OCI-LY1 (cell line): ENCODE measurements at regions not wholly inside any gene's neighbourhood (a gene's known extent, or its start where the extent isn't known, plus 50 kb on each side); places are given as distances from the start of the nearest gene placed in this dataset.
A peak's percentile ranks its signal among the peaks of the same experiment; 100 is the strongest.

ENCODE experiments used
- H2AFZ ChIP-seq: fragments of 200-600 bp; sonication (generic), shearing (Covaris generic); 2 replicates; pipeline ENCODE4 v1.6.0; 2014; ENCODE audit warnings: antibody characterized with exemption, mild to moderate bottlenecking, low read length
- H3F3A ChIP-seq: fragments of 200-600 bp; sonication (generic), shearing (Covaris generic); 2 replicates; pipeline ENCODE4 v1.6.0; 2014; ENCODE audit warnings: mild to moderate bottlenecking, antibody characterized with exemption, low read length, moderate library complexity; ENCODE audit not compliant: insufficient read depth
- H3K27ac ChIP-seq: fragments of 200-600 bp; sonication (generic); 2 replicates; pipeline ENCODE4 v1.5.1; 2014; ENCODE audit warnings: low read length, mixed run types, mild to moderate bottlenecking, low read depth; ENCODE audit not compliant: poor library complexity, severe bottlenecking
- H3K27me3 ChIP-seq: fragments of 200-600 bp; sonication (generic); 2 replicates; pipeline ENCODE4 v1.6.0; 2014; ENCODE audit warnings: antibody characterized with exemption, mild to moderate bottlenecking, low read length, moderate library complexity; ENCODE audit not compliant: insufficient read depth
- H3K36me3 ChIP-seq: fragments of 200-600 bp; sonication (generic); 2 replicates; pipeline ENCODE4 v1.6.1; 2014; ENCODE audit warnings: mild to moderate bottlenecking, antibody characterized with exemption, low read length, moderate library complexity, mixed read lengths; ENCODE audit not compliant: insufficient read depth
- H3K4me1 ChIP-seq: fragments of 200-600 bp; sonication (generic); 2 replicates; pipeline ENCODE4 v1.5.1; 2014; ENCODE audit warnings: mild to moderate bottlenecking, low read length, moderate library complexity; ENCODE audit not compliant: insufficient read depth, severe bottlenecking
- H3K4me2 ChIP-seq: fragments of 200-600 bp; sonication (generic), shearing (Covaris generic); 2 replicates; pipeline ENCODE4 v1.6.1; 2014; ENCODE audit warnings: low read length
- H3K4me3 ChIP-seq: fragments of 200-600 bp; sonication (generic); 2 replicates; pipeline ENCODE4 v1.5.1; 2014; ENCODE audit warnings: low read length, low read depth, mild to moderate bottlenecking, mixed read lengths; ENCODE audit not compliant: poor library complexity, severe bottlenecking
- H3K79me2 ChIP-seq: fragments of 200-600 bp; shearing (Covaris generic); 2 replicates; pipeline ENCODE4 v1.6.1; 2016; ENCODE audit warnings: mixed run types, low read length, mixed read lengths; ENCODE audit not compliant: insufficient read depth
- H3K9ac ChIP-seq: fragments of 200-600 bp; sonication (generic), shearing (Covaris generic); 2 replicates; pipeline ENCODE4 v1.6.1; 2014; ENCODE audit warnings: mild to moderate bottlenecking, low read length, mixed read lengths
- H3K9me2 ChIP-seq: fragments of 200-600 bp; sonication (generic), shearing (Covaris generic); 2 replicates; pipeline ENCODE4 v1.6.1; 2014; ENCODE audit warnings: low read depth, mild to moderate bottlenecking, low read length, mixed read lengths
- H3K9me3 ChIP-seq: fragments of 200-600 bp; shearing (Covaris generic); 2 replicates; pipeline ENCODE4 v1.6.1; 2014; ENCODE audit warnings: low read length, mixed read lengths
- H4K20me1 ChIP-seq: fragments of 200-600 bp; sonication (generic), shearing (Covaris generic); 2 replicates; pipeline ENCODE4 v1.6.0; 2016; ENCODE audit warnings: mild to moderate bottlenecking, low read length; ENCODE audit not compliant: insufficient read depth
- EZH2 ChIP-seq: fragments of 200-600 bp; sonication (generic), shearing (Covaris generic); IDR thresholded peaks from 2 replicates; pipeline ENCODE4 v1.8.0; 2017; ENCODE audit warnings: borderline replicate concordance, mixed run types, mild to moderate bottlenecking, antibody characterized with exemption, low read length, moderate library complexity, mixed read lengths
- TF ChIP-seq, protein P1 (sequence below): fragments of 200-600 bp; sonication (generic), shearing (Covaris generic); IDR thresholded peaks from 2 replicates; pipeline ENCODE4 v1.5.1; 2017; ENCODE audit warnings: mild to moderate bottlenecking, antibody characterized with exemption, low read length, moderate library complexity, mixed read lengths

DNA sequence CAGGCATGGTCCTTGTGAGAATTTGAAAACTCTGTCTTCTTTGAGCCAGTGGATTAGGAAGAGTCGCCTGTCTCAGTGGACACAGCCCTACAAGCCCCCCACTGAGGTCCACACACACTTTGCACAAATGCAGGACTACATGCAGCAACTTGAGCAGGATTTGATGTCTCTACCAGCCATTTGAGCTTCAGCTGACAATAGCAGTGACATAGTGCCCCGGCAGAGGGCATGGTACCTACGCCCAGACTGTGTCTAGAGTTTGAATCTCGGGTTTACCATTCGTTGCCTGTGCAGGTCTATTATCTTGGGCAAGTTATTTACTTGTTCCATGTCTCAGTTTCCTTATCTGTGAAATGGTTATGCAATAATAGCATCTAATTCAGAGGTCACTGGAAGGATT, 580.1 kb downstream of the TFAP2B start:
- H3K79me2 ChIP-seq = no peaks in the 10 kb centered on the region
- no peaks in the 10 kb centered on the region for H3K4me1 ChIP-seq
- H3K9ac ChIP-seq = no peak overlapping the region
- TF ChIP-seq, protein P1, sequence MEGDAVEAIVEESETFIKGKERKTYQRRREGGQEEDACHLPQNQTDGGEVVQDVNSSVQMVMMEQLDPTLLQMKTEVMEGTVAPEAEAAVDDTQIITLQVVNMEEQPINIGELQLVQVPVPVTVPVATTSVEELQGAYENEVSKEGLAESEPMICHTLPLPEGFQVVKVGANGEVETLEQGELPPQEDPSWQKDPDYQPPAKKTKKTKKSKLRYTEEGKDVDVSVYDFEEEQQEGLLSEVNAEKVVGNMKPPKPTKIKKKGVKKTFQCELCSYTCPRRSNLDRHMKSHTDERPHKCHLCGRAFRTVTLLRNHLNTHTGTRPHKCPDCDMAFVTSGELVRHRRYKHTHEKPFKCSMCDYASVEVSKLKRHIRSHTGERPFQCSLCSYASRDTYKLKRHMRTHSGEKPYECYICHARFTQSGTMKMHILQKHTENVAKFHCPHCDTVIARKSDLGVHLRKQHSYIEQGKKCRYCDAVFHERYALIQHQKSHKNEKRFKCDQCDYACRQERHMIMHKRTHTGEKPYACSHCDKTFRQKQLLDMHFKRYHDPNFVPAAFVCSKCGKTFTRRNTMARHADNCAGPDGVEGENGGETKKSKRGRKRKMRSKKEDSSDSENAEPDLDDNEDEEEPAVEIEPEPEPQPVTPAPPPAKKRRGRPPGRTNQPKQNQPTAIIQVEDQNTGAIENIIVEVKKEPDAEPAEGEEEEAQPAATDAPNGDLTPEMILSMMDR = peak; percentile 50
- TF ChIP-seq EZH2 = no peak
- no peaks in the 10 kb centered on the region for H3K9me2 ChIP-seq
- no peaks in the 10 kb centered on the region for H3F3A ChIP-seq
- no peaks in the 10 kb centered on the region for H3K9me3 ChIP-seq
- no peak overlapping the region for H3K4me2 ChIP-seq
- no peaks in the 10 kb centered on the region for H4K20me1 ChIP-seq
- no peaks in the 10 kb centered on the region for H3K27me3 ChIP-seq
- no peak overlapping the region for H3K27ac ChIP-seq
- no peaks in the 10 kb centered on the region for H3K36me3 ChIP-seq
- H2AFZ ChIP-seq = no peak overlapping the region
- no peak overlapping the region for H3K4me3 ChIP-seq

DNA sequence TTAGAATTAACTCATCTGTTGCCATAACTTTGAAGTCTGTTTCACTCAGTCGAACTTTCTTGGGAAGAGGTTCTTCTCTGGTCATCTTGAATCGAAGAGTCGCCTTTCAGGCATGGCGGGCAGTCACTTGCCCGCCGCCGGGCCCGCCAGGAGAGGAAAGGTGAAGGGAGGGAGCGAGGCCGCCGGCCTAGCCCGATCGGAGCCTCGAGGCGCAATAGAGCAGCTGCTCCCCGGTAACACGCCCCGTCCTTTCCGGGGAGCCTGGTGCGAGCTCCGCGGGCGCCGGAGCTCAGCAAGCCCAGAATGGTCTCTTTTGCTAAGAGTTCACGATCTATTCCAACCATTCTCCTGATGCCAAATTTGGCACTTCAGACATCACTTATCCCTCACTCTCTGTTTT, 591.8 kb downstream of the TFAP2B start:
- no peak overlapping the region for H3K27ac ChIP-seq

DNA sequence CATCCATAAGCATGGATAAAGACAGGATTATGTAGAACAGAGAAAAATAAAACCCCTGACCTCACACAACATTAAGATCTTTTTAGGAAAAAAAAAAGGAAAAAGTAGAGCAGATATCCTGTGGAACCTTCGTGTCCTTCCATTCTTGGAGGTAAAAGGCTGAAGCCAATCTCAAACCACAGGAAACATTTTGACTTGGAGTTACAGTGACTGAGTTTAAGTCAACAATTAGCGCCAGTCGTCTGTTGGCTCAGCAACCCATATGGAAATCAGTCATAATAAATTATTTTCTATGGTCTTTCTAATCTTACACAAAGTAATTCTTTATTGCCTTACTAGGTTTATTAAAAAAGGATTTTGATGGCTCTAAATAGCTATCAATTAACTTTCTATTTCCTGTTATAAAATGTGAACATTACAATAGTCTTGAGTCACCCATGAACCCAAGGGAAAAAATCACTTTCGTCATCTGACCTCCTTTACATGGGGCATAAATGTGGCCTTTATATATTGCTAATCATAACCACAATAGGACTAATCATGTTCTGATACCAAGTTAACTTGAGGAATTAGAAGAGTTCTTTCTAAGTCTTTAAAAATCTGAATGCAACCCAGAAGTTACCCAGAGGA, 592.9 kb downstream of the TFAP2B start:
- H3K4me2 ChIP-seq = no peak overlapping the region
- H3K9me2 ChIP-seq = no peaks in the 10 kb centered on the region
- no peak overlapping the region for H3K27ac ChIP-seq
- TF ChIP-seq, protein P1 = no peak
- TF ChIP-seq EZH2 = no peak
- H3K27me3 ChIP-seq = no peaks in the 10 kb centered on the region
- H3K9me3 ChIP-seq = no peaks in the 10 kb centered on the region
- H3F3A ChIP-seq = no peaks in the 10 kb centered on the region
- no peaks in the 10 kb centered on the region for H4K20me1 ChIP-seq
- H3K4me1 ChIP-seq = no peaks in the 10 kb centered on the region
- H3K9ac ChIP-seq = no peak overlapping the region
- H3K4me3 ChIP-seq = no peak overlapping the region
- H3K79me2 ChIP-seq = no peaks in the 10 kb centered on the region
- no peaks in the 10 kb centered on the region for H3K36me3 ChIP-seq
- H2AFZ ChIP-seq = no peak overlapping the region

More for the DNA sequence above, 591.8 kb downstream of the TFAP2B start:
- no peaks in the 10 kb centered on the region for H3F3A ChIP-seq
- H3K79me2 ChIP-seq = no peaks in the 10 kb centered on the region
- H3K4me2 ChIP-seq = no peak overlapping the region
- no peaks in the 10 kb centered on the region for H3K4me1 ChIP-seq
- no peaks in the 10 kb centered on the region for H3K27me3 ChIP-seq
- H4K20me1 ChIP-seq = no peaks in the 10 kb centered on the region
- no peak overlapping the region for H3K4me3 ChIP-seq
- H3K9ac ChIP-seq = no peak overlapping the region
- no peaks in the 10 kb centered on the region for H3K9me3 ChIP-seq
- H3K36me3 ChIP-seq = no peaks in the 10 kb centered on the region
- no peaks in the 10 kb centered on the region for H3K9me2 ChIP-seq
- TF ChIP-seq, protein P1 = no peak
- TF ChIP-seq EZH2 = no peak
- no peak overlapping the region for H2AFZ ChIP-seq
